ENCODE measurements at regions not wholly inside any gene's neighbourhood (a gene's known extent, or its start where the extent isn't known, plus 50 kb on each side); places are given as distances from the start of the nearest gene placed in this dataset.
A peak's percentile ranks its signal among the peaks of the same experiment; 100 is the strongest.

DNA sequence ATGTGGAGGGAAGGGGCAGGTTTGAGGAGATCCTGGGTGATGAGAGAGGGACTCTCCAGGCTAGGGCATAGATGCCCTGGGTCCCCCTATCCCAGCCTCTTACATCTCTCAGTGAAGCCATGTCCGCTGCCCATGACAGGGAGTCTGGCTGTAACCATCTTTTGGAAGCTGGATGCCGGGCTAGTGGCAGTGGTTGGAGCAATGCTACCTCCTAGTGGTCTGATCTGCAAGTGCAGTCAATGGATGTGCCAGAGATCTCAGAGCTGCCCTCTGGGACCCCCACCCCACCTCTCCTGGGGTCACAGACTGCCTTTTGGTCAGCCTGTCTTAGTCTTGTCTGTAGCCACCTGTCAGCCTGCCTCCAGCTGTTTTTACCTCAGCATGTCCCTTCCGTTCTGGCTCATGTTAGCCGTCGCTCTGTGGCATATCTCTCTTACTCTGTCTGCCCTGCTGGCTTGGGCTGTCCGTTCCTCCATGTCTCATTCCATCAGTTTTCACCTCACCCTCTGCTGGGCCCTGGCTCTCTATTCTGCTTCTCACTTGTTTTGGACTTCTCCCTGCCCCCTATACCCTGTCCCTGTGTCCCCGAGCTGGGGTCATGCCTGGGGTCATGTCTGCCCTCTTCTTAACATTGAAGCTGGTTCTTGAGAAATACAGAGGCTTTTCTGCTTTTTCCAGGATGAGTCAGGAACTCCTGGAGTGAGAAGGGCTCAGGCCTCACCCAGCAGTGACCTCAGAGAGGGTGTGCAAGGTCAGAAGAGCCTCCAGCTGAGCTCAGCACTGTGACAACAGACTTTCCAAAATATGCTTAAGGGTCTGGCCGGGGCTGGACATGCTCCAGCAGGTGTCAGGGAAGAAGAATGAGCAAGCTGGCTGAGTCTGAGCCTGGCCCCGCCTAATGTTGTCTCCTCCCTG, 52.0 kb upstream of the THY1 start:
- DNase-seq: peak; percentile 73 to 91 (median 83)

DNA sequence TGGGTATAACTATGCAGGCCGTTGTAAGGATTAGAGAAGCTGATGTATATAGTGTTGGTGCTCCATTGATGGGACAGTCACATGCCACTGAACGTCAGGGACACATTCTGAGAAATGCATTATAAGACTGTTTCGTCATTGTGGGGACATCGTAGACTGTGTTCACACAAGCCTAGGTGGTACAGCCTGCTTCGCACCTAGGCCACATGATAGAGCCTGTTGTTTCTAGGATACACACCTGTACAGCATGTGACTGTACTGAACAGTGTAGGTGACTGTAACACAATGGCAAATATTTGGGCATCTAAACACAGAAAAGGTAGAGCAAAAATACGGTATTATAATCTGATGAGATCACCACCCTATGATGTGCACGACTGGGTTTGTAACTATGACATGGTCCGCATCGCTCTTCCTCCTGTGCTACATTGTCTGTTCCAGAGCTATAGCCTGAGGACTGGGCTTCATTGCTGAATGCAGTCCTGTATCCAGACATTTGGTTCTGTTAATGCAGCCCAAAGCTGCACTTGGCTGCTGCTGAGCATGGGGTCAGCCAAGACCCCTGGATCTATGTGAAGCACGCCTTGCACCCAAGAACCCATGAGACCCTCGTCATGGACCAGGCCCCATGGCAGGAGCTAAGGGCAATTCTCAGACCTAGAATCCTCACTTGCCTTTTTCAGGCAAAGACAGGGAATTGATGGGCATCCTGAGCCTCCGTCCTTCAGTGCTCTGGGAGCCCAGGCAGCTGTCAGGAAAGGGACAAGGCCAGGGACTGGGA, 51.1 kb upstream of the THY1 start:
- no peak for DNase-seq

DNA sequence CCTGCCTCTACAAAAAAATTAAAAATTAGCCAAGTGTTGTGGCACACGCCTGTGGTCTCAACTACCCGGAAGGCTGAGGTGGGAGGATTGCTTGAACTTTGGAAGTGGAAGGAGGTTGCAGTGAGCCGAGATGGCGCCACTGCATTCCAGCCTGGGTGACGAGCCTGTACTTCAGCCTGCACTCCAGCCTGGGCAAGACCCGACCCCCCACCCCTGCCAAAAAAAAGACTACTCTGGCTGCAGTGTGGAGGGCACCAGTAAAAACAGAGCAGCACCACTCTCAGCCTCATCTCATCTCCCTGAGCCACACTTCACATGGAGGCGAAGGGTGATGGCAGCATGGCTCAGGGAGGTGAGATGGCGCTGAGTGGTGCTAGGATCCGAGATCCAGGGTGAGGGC, 50.3 kb upstream of the THY1 start:
- DNase-seq: no peak

DNA sequence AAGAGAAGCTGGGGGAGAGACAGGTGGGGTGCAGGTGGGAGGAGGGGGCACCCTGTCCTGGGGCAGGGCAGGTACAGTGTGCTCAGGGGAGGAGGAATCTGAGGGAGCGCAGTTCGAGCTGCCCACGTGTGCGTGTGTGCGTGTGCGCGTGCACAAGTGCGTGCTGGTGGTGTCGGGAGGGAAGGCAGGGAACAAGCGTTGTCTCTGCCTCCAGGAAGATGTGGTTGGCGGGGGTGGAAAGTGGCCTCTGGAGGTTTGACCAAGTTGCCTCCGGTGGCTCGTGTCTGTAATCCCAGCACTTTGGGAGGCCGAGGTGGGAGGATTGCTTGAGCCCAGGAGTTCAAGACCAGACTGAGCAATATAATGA, 49.9 kb upstream of the THY1 start:
- no peak for DNase-seq

Measured in muscle of back (tissue), 3 donors.